ENCODE measurements at regions not wholly inside any gene's neighbourhood (a gene's known extent, or its start where the extent isn't known, plus 50 kb on each side); places are given as distances from the start of the nearest gene placed in this dataset.

- no peak for TF ChIP-seq CTCF (IDR thresholded peaks at IDR 0.05)
- no peak for TF ChIP-seq POLR2AphosphoS5 (IDR thresholded peaks at IDR 0.05)
- TF ChIP-seq EP300 (IDR thresholded peaks at IDR 0.05), result no peak
- TF ChIP-seq POLR2A (IDR thresholded peaks at IDR 0.05), result no peak
Observed at GRCh38 chr19:16013181-16013850, 63.0 kb upstream of the TPM4 start.

Data from upper lobe of left lung (tissue), 4 donors.